Lower leg skin (tissue), 4 donors: ENCODE measurements at regions not wholly inside any gene's neighbourhood (a gene's known extent, or its start where the extent isn't known, plus 50 kb on each side); places are given as distances from the start of the nearest gene placed in this dataset.
"Not testable (repeated sequence)": the region's sequence is repeated elsewhere in the genome, so short reads cannot be mapped to it uniquely, and the experiment has no call there.

Experiments
- DNase-seq, 2 donors: peaks; one replicate each; pipeline ENCODE4 v3.0.0-alpha.2; 2019; ENCODE audit warnings: low spot score in 2 of 2
- H3K4me3 ChIP-seq: fragments of 200-600 bp; sonication (generic); 2 replicates; pipeline ENCODE4 v1.5.1; 2017; ENCODE audit warnings: mild to moderate bottlenecking, low read depth; ENCODE audit not compliant: poor library complexity, severe bottlenecking
- CTCF ChIP-seq, 3 donors: fragments of 450-650 bp; IDR thresholded peaks; one replicate each; pipeline ENCODE4 v1.5.1; 2016; ENCODE audit warnings: antibody characterized with exemption in 3 of 3, mild to moderate bottlenecking in 3 of 3, moderate library complexity in 2 of 3
- POLR2A ChIP-seq, 2 donors: fragments of 450-650 bp; IDR thresholded peaks; one replicate each; pipeline ENCODE4 v1.6.1; 2016 to 2017; ENCODE audit warnings: antibody characterized with exemption in 2 of 2, mild to moderate bottlenecking in 1 of 2, moderate library complexity in 1 of 2
- WGBS, 2 donors: methylation state at CpG; one replicate each; pipeline ENCODE4 v1.1.5; 2018; 5-methylcytosine and 5-hydroxymethylcytosine counted together
- intact Hi-C: fragments of 100-400 bp; cut with DNase I; formaldehyde crosslinking; loops from one replicate; pipeline ENCODE4 v1.15.0; 2023; ENCODE audit warnings: low total_unique reads

- DNase-seq: no peak
Measured at GRCh38 chr7:149558149-149558861, 60.7 kb upstream of the ZNF746 start.

GRCh38 chr7:149556525-149556924, 58.9 kb upstream of the ZNF746 start:
- H3K4me3 ChIP-seq, DNase-seq, intact Hi-C loops: not testable (repeated sequence)
- 91 to 96% methylated on average over 4 of the region's 4 CpGs for WGBS, 2 donors

More at GRCh38 chr7:149558149-149558861, 60.7 kb upstream of the ZNF746 start:
- WGBS, 2 donors: 87 to 88% methylated on average over 6 of the region's 6 CpGs
- TF ChIP-seq CTCF (IDR thresholded peaks at IDR 0.05) (no peak), POLR2A (IDR thresholded peaks at IDR 0.05) (no peak)
- intact Hi-C loops: no loop called here
- no peak overlapping the region for H3K4me3 ChIP-seq

GRCh38 chr7:149554821-149555220, 57.2 kb upstream of the ZNF746 start:
- 93 to 95% methylated on average over 10 to 16 of the region's 31 CpGs for WGBS, 2 donors
- intact Hi-C loops, DNase-seq, H3K4me3 ChIP-seq: not testable (repeated sequence)

GRCh38 chr7:149553991-149554390, 56.4 kb upstream of the ZNF746 start:
- H3K4me3 ChIP-seq, intact Hi-C loops, DNase-seq: not testable (repeated sequence)
- WGBS, 2 donors: 96 to 100% methylated on average over 2 to 24 of the region's 27 CpGs

GRCh38 chr7:149552799-149553198, 55.2 kb upstream of the ZNF746 start:
- intact Hi-C loops: no loop called here
- no peak for DNase-seq
- WGBS, 2 donors: 59 to 70% methylated on average over 3 of the region's 3 CpGs
- no peak overlapping the region for H3K4me3 ChIP-seq
- TF ChIP-seq CTCF (IDR thresholded peaks at IDR 0.05) (no peak), POLR2A (IDR thresholded peaks at IDR 0.05) (no peak)
